HL-60 (cell line): ENCODE measurements at regions not wholly inside any gene's neighbourhood (a gene's known extent, or its start where the extent isn't known, plus 50 kb on each side); places are given as distances from the start of the nearest gene placed in this dataset.

ENCODE experiments used
- DNase-seq, 2 experiments: peaks; one replicate each; pipeline ENCODE4 v3.0.0-alpha.2; 2010 to 2020; ENCODE audit warnings: low read depth in 1 of 2, low spot score in 1 of 2
- H3K27ac ChIP-seq: fragments of 250-450 bp; sonication (Bioruptor Pico); replicated peaks from 2 replicates; pipeline ENCODE4 v1.5.1; 2020; ENCODE audit warnings: mild to moderate bottlenecking, moderate library complexity
- H3K27me3 ChIP-seq: fragments of 250-450 bp; sonication (Bioruptor Pico); 2 replicates; pipeline ENCODE4 v1.5.1; 2021; ENCODE audit warnings: mild to moderate bottlenecking, moderate library complexity; ENCODE audit not compliant: insufficient read depth, poor library complexity, severe bottlenecking
- H3K4me3 ChIP-seq: replicated peaks from 2 replicates; pipeline ENCODE4 v1.5.1; 2011; ENCODE audit warnings: mild to moderate bottlenecking, control low read depth, low read length; ENCODE audit not compliant: insufficient read depth
- GABPA ChIP-seq: IDR thresholded peaks from 2 replicates; pipeline ENCODE4 v1.6.1; 2012; ENCODE audit warnings: low read depth
- POLR2AphosphoS5 ChIP-seq: IDR thresholded peaks from 2 replicates; pipeline ENCODE4 v1.6.1; 2012; ENCODE audit warnings: low read depth
- SPI1 ChIP-seq: IDR thresholded peaks from 2 replicates; pipeline ENCODE4 v1.6.1; 2012; ENCODE audit warnings: low read depth, mild to moderate bottlenecking, borderline replicate concordance
- TF ChIP-seq, protein P1 (sequence below): IDR thresholded peaks from 2 replicates; pipeline ENCODE4 v1.6.1; 2012; ENCODE audit warnings: low read depth; ENCODE audit not compliant: insufficient replicate concordance
- TF ChIP-seq, protein P2 (sequence below): IDR thresholded peaks from one replicate; pipeline ENCODE4 v1.5.1; 2011; ENCODE audit warnings: low read length, control low read depth, inconsistent platforms; ENCODE audit not compliant: insufficient read depth

DNA sequence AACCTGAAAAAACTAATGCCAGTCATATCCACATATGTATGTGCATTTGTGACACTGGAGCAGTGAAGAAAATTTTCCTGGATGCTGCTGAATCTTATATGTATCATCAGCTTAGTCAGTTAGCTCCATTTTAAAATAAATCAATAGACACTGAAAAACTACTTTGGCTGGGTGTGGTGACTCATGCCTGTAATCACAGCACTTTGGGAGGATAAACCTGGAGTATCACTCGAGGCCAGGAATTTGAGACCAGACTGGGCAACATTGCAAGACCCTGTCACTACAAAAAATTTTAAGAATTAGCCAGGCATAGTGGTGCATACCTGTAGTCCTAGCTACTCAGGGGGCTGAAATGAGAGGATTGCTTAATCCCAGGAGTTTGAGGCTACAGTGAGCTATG is 511.0 kb upstream of the TLE4 start:
- no peak overlapping the region for H3K4me3 ChIP-seq
- TF ChIP-seq SPI1, result no peak
- TF ChIP-seq POLR2AphosphoS5, result no peak
- H3K27me3 ChIP-seq, result no peaks in the 10 kb centered on the region
- no peak overlapping the region for H3K27ac ChIP-seq
- no peak for DNase-seq

DNA sequence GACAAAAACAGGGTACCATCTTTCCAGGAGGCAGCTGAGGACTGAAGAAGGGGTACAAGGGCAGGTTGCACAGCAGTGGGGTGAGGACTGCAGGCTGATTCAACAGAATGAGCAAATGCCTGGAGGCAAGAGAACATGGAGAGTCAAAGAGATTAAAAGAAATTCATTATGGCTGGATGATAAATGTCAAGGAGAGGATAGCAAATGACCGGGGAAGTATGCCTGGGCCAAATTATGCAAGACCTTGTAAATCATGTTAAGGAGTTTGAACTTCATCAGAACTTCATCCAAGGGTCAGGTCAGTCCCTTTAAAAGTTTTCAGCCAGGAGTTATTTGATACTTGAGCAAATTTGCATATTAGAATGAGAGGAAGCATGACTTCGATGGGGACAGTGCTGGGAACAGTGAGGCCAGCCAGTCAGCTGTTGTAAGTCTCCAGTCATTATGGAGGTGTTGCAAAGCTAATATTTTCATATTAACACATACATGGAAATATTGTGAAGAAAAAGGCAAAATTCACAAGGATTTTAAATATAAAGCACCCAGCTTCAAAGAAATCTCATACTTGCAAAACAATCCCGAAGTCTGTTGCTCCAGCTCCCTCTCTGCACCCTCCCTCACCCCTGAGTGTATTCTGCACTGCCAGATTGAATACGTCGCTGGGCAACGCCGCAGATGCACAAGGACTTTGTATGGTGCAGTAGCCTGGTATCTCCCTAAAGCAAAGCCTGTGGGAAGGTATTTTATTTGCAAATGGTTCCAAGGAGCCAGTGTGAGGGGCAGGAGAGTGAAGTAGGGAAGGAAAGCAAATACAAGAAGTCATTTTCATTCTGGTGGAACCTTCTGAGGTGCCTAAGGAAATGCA is 509.8 kb upstream of the TLE4 start:
- TF ChIP-seq POLR2AphosphoS5 (no peak), SPI1 (no peak), GABPA (no peak)
- TF ChIP-seq, protein P1, sequence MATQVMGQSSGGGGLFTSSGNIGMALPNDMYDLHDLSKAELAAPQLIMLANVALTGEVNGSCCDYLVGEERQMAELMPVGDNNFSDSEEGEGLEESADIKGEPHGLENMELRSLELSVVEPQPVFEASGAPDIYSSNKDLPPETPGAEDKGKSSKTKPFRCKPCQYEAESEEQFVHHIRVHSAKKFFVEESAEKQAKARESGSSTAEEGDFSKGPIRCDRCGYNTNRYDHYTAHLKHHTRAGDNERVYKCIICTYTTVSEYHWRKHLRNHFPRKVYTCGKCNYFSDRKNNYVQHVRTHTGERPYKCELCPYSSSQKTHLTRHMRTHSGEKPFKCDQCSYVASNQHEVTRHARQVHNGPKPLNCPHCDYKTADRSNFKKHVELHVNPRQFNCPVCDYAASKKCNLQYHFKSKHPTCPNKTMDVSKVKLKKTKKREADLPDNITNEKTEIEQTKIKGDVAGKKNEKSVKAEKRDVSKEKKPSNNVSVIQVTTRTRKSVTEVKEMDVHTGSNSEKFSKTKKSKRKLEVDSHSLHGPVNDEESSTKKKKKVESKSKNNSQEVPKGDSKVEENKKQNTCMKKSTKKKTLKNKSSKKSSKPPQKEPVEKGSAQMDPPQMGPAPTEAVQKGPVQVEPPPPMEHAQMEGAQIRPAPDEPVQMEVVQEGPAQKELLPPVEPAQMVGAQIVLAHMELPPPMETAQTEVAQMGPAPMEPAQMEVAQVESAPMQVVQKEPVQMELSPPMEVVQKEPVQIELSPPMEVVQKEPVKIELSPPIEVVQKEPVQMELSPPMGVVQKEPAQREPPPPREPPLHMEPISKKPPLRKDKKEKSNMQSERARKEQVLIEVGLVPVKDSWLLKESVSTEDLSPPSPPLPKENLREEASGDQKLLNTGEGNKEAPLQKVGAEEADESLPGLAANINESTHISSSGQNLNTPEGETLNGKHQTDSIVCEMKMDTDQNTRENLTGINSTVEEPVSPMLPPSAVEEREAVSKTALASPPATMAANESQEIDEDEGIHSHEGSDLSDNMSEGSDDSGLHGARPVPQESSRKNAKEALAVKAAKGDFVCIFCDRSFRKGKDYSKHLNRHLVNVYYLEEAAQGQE, result no peak
- TF ChIP-seq, protein P2, sequence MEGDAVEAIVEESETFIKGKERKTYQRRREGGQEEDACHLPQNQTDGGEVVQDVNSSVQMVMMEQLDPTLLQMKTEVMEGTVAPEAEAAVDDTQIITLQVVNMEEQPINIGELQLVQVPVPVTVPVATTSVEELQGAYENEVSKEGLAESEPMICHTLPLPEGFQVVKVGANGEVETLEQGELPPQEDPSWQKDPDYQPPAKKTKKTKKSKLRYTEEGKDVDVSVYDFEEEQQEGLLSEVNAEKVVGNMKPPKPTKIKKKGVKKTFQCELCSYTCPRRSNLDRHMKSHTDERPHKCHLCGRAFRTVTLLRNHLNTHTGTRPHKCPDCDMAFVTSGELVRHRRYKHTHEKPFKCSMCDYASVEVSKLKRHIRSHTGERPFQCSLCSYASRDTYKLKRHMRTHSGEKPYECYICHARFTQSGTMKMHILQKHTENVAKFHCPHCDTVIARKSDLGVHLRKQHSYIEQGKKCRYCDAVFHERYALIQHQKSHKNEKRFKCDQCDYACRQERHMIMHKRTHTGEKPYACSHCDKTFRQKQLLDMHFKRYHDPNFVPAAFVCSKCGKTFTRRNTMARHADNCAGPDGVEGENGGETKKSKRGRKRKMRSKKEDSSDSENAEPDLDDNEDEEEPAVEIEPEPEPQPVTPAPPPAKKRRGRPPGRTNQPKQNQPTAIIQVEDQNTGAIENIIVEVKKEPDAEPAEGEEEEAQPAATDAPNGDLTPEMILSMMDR, result no peak

DNA sequence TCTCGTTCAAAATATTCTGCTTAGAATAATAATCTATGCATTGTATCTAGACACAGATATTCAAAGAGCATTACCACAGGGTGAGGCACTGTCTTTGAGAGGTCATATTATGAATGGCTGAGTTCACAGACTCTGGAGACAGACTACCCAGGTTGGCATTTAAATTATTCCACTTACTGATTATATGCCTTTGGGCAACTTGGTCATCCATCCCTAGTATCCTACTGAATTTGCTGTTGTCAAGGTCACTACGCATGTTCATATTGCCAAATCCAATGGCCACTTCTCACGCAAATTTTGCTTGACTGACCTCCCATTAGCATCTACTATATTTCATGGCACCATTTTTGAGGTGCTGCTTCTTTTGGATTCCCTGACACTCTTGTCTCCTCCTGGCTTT is 498.6 kb upstream of the TLE4 start:
- TF ChIP-seq, protein P2, result no peak
- no peak for TF ChIP-seq POLR2AphosphoS5
- TF ChIP-seq GABPA, result no peak
- TF ChIP-seq, protein P1, result no peak
- TF ChIP-seq SPI1, result no peak

More for the DNA sequence above, 509.8 kb upstream of the TLE4 start:
- H3K4me3 ChIP-seq, result no peak overlapping the region
- no peak overlapping the region for H3K27ac ChIP-seq
- H3K27me3 ChIP-seq, result no peaks in the 10 kb centered on the region
- DNase-seq, result no peak

DNA sequence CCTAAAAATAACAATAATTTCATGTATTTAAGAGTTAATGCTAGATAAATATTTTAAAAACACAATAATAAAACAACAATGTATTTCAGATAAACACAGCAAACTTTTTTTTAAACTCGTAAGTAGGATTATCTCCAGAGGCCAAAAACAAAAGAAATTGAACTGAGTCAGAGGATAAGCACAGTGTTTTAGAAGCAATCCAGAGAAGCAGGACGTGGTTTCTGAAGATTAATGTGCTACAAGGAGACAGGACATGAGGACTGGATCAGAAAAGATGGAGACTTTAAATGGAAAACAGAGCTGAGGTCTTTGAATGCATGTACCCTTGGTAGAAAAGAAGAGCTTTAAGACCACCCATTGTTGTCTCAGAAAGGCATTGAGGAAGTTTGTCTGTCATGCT is 491.2 kb upstream of the TLE4 start:
- H3K4me3 ChIP-seq, result no peak overlapping the region
- no peak for DNase-seq

More for the DNA sequence above, 498.6 kb upstream of the TLE4 start:
- Histone ChIP-seq H3K4me3 (no peak overlapping the region), H3K27ac (no peak overlapping the region), H3K27me3 (no peaks in the 10 kb centered on the region)
- DNase-seq, result no peak

More for the DNA sequence above, 491.2 kb upstream of the TLE4 start:
- TF ChIP-seq GABPA (no peak), POLR2AphosphoS5 (no peak), SPI1 (no peak)
- TF ChIP-seq, protein P1, result no peak
- TF ChIP-seq, protein P2, result no peak
- Histone ChIP-seq H3K27me3 (no peaks in the 10 kb centered on the region), H3K27ac (no peak overlapping the region)
